GM12878 (cell line): ENCODE measurements at regions not wholly inside any gene's neighbourhood (a gene's known extent, or its start where the extent isn't known, plus 50 kb on each side); places are given as distances from the start of the nearest gene placed in this dataset.

Experiments used
- BHLHE40 ChIP-seq, 2 experiments: fragments of 450-650 bp in 1 of 2; IDR thresholded peaks; 2 replicates each; pipeline ENCODE4 v1.6.1; 2011 to 2017; ENCODE audit warnings: low read depth in 2 of 2, borderline replicate concordance in 1 of 2, improper control_type of control experiment in 1 of 2, low read length in 1 of 2, mild to moderate bottlenecking in 1 of 2
- CEBPB ChIP-seq, 2 experiments: fragments of 150-350 bp in 1 of 2; IDR thresholded peaks; 2 replicates each; pipeline ENCODE4 v1.6.1; 2012 to 2014; ENCODE audit warnings: low read depth in 2 of 2, low read length in 2 of 2, borderline replicate concordance in 1 of 2, inconsistent platforms in 1 of 2
- GABPA ChIP-seq: IDR thresholded peaks from 2 replicates; pipeline ENCODE4 v1.6.1; 2014; ENCODE audit warnings: antibody characterized with exemption, low read depth, mild to moderate bottlenecking, inconsistent platforms
- MAX ChIP-seq: IDR thresholded peaks from 2 replicates; pipeline ENCODE4 v1.6.1; 2012; ENCODE audit warnings: low read depth, low read length, improper control_type of control experiment
- MXI1 ChIP-seq: fragments of 150-350 bp; IDR thresholded peaks from 2 replicates; pipeline ENCODE4 v1.6.1; 2011; ENCODE audit warnings: low read depth, mild to moderate bottlenecking, inconsistent platforms, low read length, improper control_type of control experiment
- NR2C1 ChIP-seq: fragments of 450-650 bp; IDR thresholded peaks from 2 replicates; pipeline ENCODE4 v1.6.1; 2017; ENCODE audit warnings: antibody characterized with exemption, mild to moderate bottlenecking, moderate library complexity
- POLR2A ChIP-seq: IDR thresholded peaks from 2 replicates; pipeline ENCODE4 v1.6.1; 2011; ENCODE audit warnings: low read depth, mild to moderate bottlenecking, low read length
- SP1 ChIP-seq: IDR thresholded peaks from one replicate; pipeline ENCODE4 v1.6.1; 2011; ENCODE audit warnings: low read depth, low read length
- TF ChIP-seq, protein P1 (sequence below): IDR thresholded peaks from 2 replicates; pipeline ENCODE4 v1.6.1; 2012; ENCODE audit warnings: low read length, inconsistent platforms

DNA sequence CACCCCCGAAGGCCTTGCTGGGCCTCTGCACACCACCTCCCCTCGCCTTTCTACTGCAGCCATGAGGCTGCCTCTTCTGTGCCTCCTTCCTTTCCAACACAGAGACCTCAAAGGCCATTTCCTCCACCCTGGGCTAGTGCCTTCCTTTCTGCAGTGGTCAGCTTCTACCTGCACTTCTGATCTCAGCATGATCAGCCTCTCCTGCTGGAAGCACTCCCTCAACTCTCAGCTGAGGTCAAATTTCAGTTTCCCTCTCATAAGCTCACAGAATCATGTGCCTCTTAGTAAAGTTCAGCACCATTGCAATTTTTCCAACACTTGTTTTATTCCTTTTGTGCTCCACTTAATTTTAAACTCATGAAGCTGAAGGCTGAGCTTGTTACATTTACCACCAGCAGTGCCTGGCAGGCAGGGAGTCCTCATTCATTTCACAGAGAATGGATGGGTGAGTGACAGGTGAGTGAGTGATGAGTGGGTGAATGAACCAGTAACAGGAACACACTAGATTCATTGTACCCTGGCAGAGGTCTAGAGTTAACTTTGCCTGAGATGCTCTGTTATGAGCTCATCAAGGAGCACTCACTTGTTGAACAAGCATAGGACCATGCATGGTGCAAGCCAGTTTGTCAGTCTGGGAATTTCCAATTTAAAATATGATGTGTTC is 124.0 kb upstream of the PRSS58 start:
- TF ChIP-seq POLR2A = no peak
- no peak for TF ChIP-seq CEBPB (IDR thresholded peaks at IDR 0.05; ENCODE audit: borderline replicate concordance in 1 of 2, low read depth in 2 of 2, low read length in 2 of 2)
- no peak for TF ChIP-seq MXI1
- TF ChIP-seq, protein P1, sequence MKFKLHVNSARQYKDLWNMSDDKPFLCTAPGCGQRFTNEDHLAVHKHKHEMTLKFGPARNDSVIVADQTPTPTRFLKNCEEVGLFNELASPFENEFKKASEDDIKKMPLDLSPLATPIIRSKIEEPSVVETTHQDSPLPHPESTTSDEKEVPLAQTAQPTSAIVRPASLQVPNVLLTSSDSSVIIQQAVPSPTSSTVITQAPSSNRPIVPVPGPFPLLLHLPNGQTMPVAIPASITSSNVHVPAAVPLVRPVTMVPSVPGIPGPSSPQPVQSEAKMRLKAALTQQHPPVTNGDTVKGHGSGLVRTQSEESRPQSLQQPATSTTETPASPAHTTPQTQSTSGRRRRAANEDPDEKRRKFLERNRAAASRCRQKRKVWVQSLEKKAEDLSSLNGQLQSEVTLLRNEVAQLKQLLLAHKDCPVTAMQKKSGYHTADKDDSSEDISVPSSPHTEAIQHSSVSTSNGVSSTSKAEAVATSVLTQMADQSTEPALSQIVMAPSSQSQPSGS = no peak
- TF ChIP-seq GABPA = no peak
- TF ChIP-seq MAX = no peak
- TF ChIP-seq BHLHE40 (IDR thresholded peaks at IDR 0.05; ENCODE audit: borderline replicate concordance in 1 of 2, low read depth in 2 of 2, low read length in 1 of 2) = no peak
- no peak for TF ChIP-seq SP1
- no peak for TF ChIP-seq NR2C1
